ENCODE measurements at regions not wholly inside any gene's neighbourhood (a gene's known extent, or its start where the extent isn't known, plus 50 kb on each side); places are given as distances from the start of the nearest gene placed in this dataset.

- no peaks in the 10 kb centered on the region for H4K20me1 ChIP-seq (ENCODE audit: control insufficient read depth, insufficient read depth, low read length, poor library complexity, severe bottlenecking)
- ATAC-seq (ENCODE audit: low read depth) (no peak), DNase-seq (no peak)
- ChIA-PET CTCF (no interaction called here), POLR2A (no interaction called here)
- H3K79me2 ChIP-seq (ENCODE audit: control insufficient read depth, insufficient read depth, low read length), result no peaks in the 10 kb centered on the region
- H3K27me3 ChIP-seq (replicated peaks in 1 of 4; ENCODE audit: control extremely low read depth in 1 of 4, control insufficient read depth in 3 of 4, insufficient read depth in 4 of 4, low read length in 3 of 4), result no peaks in the 10 kb centered on the region
- H3K9ac ChIP-seq (ENCODE audit: low read length), result no peak overlapping the region
- TF ChIP-seq CTCF (IDR thresholded peaks at IDR 0.05) (no peak), EZH2 (IDR thresholded peaks at IDR 0.05; ENCODE audit: borderline replicate concordance, insufficient read depth, low read depth, low read length, poor library complexity, severe bottlenecking) (no peak)
- H3K36me3 ChIP-seq (replicated peaks in 1 of 2; ENCODE audit: control extremely low read depth in 1 of 2, control insufficient read depth in 1 of 2, extremely low read depth in 1 of 2, insufficient read depth in 2 of 2, low read length in 1 of 2), result no peaks in the 10 kb centered on the region
- Mint-ChIP-seq H3K27me3 (no peaks in the 10 kb centered on the region), H3K9me3 (ENCODE audit: insufficient read depth) (no peaks in the 10 kb centered on the region), H3K4me3 (no peak overlapping the region), H3K4me1 (no peaks in the 10 kb centered on the region), H3K27ac (no peak overlapping the region)
- H3K4me3 ChIP-seq (ENCODE audit: control extremely low read depth in 1 of 5, extremely low read depth in 1 of 5, insufficient read depth in 1 of 5, low read depth in 2 of 5, low read length in 4 of 5), result no peak overlapping the region
- no CpG with 5 or more reads among the region's 3 CpGs for WGBS (ENCODE audit: insufficient coverage)
- no peak overlapping the region for H3K27ac ChIP-seq (ENCODE audit: low read length in 2 of 2)
- intact Hi-C loops (cut with micrococcal nuclease), result no loop called here
- no peaks in the 10 kb centered on the region for H3K9me3 ChIP-seq (ENCODE audit: control extremely low read depth in 1 of 3, control insufficient read depth in 2 of 3, insufficient read depth in 1 of 3, low read length in 2 of 3)
- H3K4me2 ChIP-seq (replicated peaks; ENCODE audit: low read depth, low read length, poor library complexity, severe bottlenecking), result no peak overlapping the region
- H2AFZ ChIP-seq (ENCODE audit: insufficient read depth, low read depth, low read length, poor library complexity, severe bottlenecking), result no peak overlapping the region
- H3K4me1 ChIP-seq (ENCODE audit: control insufficient read depth in 2 of 2, insufficient read depth in 2 of 2, low read length in 2 of 2), result no peaks in the 10 kb centered on the region
These were observed 394.0 kb downstream of the MEIS1 start for GRCh38 chr2:66828876-66829275.

- Mint-ChIP-seq H3K27ac (no peak overlapping the region), H3K4me1 (no peaks in the 10 kb centered on the region), H3K9me3 (ENCODE audit: insufficient read depth) (no peaks in the 10 kb centered on the region), H3K27me3 (no peaks in the 10 kb centered on the region), H3K4me3 (no peak overlapping the region)
- no peak for TF ChIP-seq CTCF (IDR thresholded peaks at IDR 0.05)
- TF ChIP-seq EZH2 (IDR thresholded peaks at IDR 0.05; ENCODE audit: borderline replicate concordance, insufficient read depth, low read depth, low read length, poor library complexity, severe bottlenecking), result no peak
- no peak overlapping the region for H3K4me3 ChIP-seq (ENCODE audit: control extremely low read depth in 1 of 5, extremely low read depth in 1 of 5, insufficient read depth in 1 of 5, low read depth in 2 of 5, low read length in 4 of 5)
- no peak overlapping the region for H3K27ac ChIP-seq (ENCODE audit: low read length in 2 of 2)
- intact Hi-C loops (cut with micrococcal nuclease), result no loop called here
- ATAC-seq (ENCODE audit: low read depth), result no peak
- H3K4me1 ChIP-seq (ENCODE audit: control insufficient read depth in 2 of 2, insufficient read depth in 2 of 2, low read length in 2 of 2), result no peaks in the 10 kb centered on the region
- H3K4me2 ChIP-seq (replicated peaks; ENCODE audit: low read depth, low read length, poor library complexity, severe bottlenecking), result no peak overlapping the region
- no peaks in the 10 kb centered on the region for H3K9me3 ChIP-seq (ENCODE audit: control extremely low read depth in 1 of 3, control insufficient read depth in 2 of 3, insufficient read depth in 1 of 3, low read length in 2 of 3)
- 91% methylated on average over 3 of the region's 3 CpGs for WGBS (ENCODE audit: insufficient coverage)
- H4K20me1 ChIP-seq (ENCODE audit: control insufficient read depth, insufficient read depth, low read length, poor library complexity, severe bottlenecking), result no peaks in the 10 kb centered on the region
- H3K79me2 ChIP-seq (ENCODE audit: control insufficient read depth, insufficient read depth, low read length), result no peaks in the 10 kb centered on the region
- H2AFZ ChIP-seq (ENCODE audit: insufficient read depth, low read depth, low read length, poor library complexity, severe bottlenecking), result no peak overlapping the region
- H3K36me3 ChIP-seq (replicated peaks in 1 of 2; ENCODE audit: control extremely low read depth in 1 of 2, control insufficient read depth in 1 of 2, extremely low read depth in 1 of 2, insufficient read depth in 2 of 2, low read length in 1 of 2), result no peaks in the 10 kb centered on the region
- no peaks in the 10 kb centered on the region for H3K27me3 ChIP-seq (replicated peaks in 1 of 4; ENCODE audit: control extremely low read depth in 1 of 4, control insufficient read depth in 3 of 4, insufficient read depth in 4 of 4, low read length in 3 of 4)
- CTCF ChIA-PET, result interaction anchor here (0.6 kb wide), 1 partner anchor 1212 kb away, joined by 3 read pairs; no protein-coding TSS in a partner anchor
- H3K9ac ChIP-seq (ENCODE audit: low read length), result no peak overlapping the region
- no peak for DNase-seq
- POLR2A ChIA-PET, result no interaction called here
These were observed 396.0 kb downstream of the MEIS1 start for GRCh38 chr2:66830881-66831280.
